DND-41 (cell line): ENCODE measurements at regions not wholly inside any gene's neighbourhood (a gene's known extent, or its start where the extent isn't known, plus 50 kb on each side); places are given as distances from the start of the nearest gene placed in this dataset.

ENCODE experiments used
- ATAC-seq: fragments of 200-7000 bp; cut with Tn5 transposase; 3 replicates; pipeline ENCODE4 v1.9.1; 2021; ENCODE audit warnings: low read depth; ENCODE audit not compliant: insufficient read depth
- DNase-seq: peaks from one replicate; pipeline ENCODE4 v3.0.0-alpha.2; 2020
- H2AFZ ChIP-seq: 2 replicates; pipeline ENCODE4 v1.6.0; 2012; ENCODE audit warnings: low read depth, low read length
- H3K27ac ChIP-seq: 2 replicates; pipeline ENCODE4 v1.5.1; 2012; ENCODE audit warnings: low read length, inconsistent platforms
- H3K27me3 ChIP-seq: fragments of 200-600 bp; sonication (generic); 2 replicates; pipeline ENCODE4 v1.6.0; 2012; ENCODE audit warnings: low read length, mild to moderate bottlenecking, inconsistent platforms; ENCODE audit not compliant: insufficient read depth, poor library complexity
- H3K36me3 ChIP-seq: 2 replicates; pipeline ENCODE4 v1.5.1; 2012; ENCODE audit warnings: low read length, inconsistent platforms; ENCODE audit not compliant: insufficient read depth
- H3K4me1 ChIP-seq: 2 replicates; pipeline ENCODE4 v1.5.1; 2012; ENCODE audit warnings: mild to moderate bottlenecking, low read length; ENCODE audit not compliant: insufficient read depth
- H3K4me2 ChIP-seq: 2 replicates; pipeline ENCODE4 v1.6.0; 2012; ENCODE audit warnings: mild to moderate bottlenecking, moderate library complexity, low read length, inconsistent platforms; ENCODE audit not compliant: insufficient read depth
- H3K4me3 ChIP-seq, 2 experiments: fragments of 200-600 bp in 1 of 2; shearing (Covaris generic) in 1 of 2; 2 replicates each; pipeline ENCODE4 v1.5.1; 2012 to 2016; ENCODE audit warnings: inconsistent platforms in 2 of 2, low read length in 2 of 2, mild to moderate bottlenecking in 2 of 2, low read depth in 1 of 2, moderate library complexity in 1 of 2
- H3K79me2 ChIP-seq: 2 replicates; pipeline ENCODE4 v1.6.0; 2012; ENCODE audit warnings: low read length, inconsistent platforms; ENCODE audit not compliant: insufficient read depth
- H3K9ac ChIP-seq: 2 replicates; pipeline ENCODE4 v1.6.0; 2012; ENCODE audit warnings: low read depth, mild to moderate bottlenecking, inconsistent platforms, low read length, moderate library complexity
- H3K9me3 ChIP-seq: 2 replicates; pipeline ENCODE4 v1.5.1; 2012; ENCODE audit warnings: low read length, moderate library complexity, mild to moderate bottlenecking, inconsistent platforms; ENCODE audit not compliant: insufficient read depth, severe bottlenecking
- H4K20me1 ChIP-seq: 2 replicates; pipeline ENCODE4 v1.6.0; 2012; ENCODE audit warnings: low read length; ENCODE audit not compliant: insufficient read depth
- CTCF ChIP-seq: IDR thresholded peaks from 2 replicates; pipeline ENCODE4 v1.5.1; 2012; ENCODE audit warnings: borderline replicate concordance, low read length, moderate library complexity, mild to moderate bottlenecking; ENCODE audit not compliant: poor library complexity, severe bottlenecking; ENCODE audit errors: extremely low read depth
- EZH2 ChIP-seq: IDR thresholded peaks from 3 replicates; pipeline ENCODE4 v1.6.1; 2012; ENCODE audit warnings: borderline replicate concordance, low read depth, mild to moderate bottlenecking, moderate library complexity, low read length, inconsistent platforms; ENCODE audit not compliant: severe bottlenecking

GRCh38 chr5:154587123-154588026, 109.3 kb upstream of the HAND1 start:
- DNase-seq (no peak), ATAC-seq (no peak)
- H3K4me3 ChIP-seq: no peak overlapping the region
- no peak for TF ChIP-seq CTCF
- no peak for TF ChIP-seq EZH2
- H3K4me1 ChIP-seq: no peaks in the 10 kb centered on the region
- H3K9ac ChIP-seq: no peak overlapping the region
- H3K27me3 ChIP-seq: peaks cover 12% of the 10 kb centered on the region
- no peaks in the 10 kb centered on the region for H3K9me3 ChIP-seq
- H4K20me1 ChIP-seq: no peaks in the 10 kb centered on the region
- no peaks in the 10 kb centered on the region for H3K79me2 ChIP-seq
- H3K36me3 ChIP-seq: no peaks in the 10 kb centered on the region
- no peak overlapping the region for H3K4me2 ChIP-seq
- H3K27ac ChIP-seq: no peak overlapping the region
- H2AFZ ChIP-seq: no peak overlapping the region

GRCh38 chr5:154583671-154584177, 105.7 kb upstream of the HAND1 start:
- Histone ChIP-seq H3K27ac (no peak overlapping the region), H3K4me3 (no peak overlapping the region), H3K79me2 (no peaks in the 10 kb centered on the region), H4K20me1 (no peaks in the 10 kb centered on the region), H2AFZ (no peak overlapping the region), H3K9me3 (no peaks in the 10 kb centered on the region), H3K4me2 (no peak overlapping the region), H3K27me3 (peaks cover 7% of the 10 kb centered on the region), H3K4me1 (no peaks in the 10 kb centered on the region), H3K36me3 (no peaks in the 10 kb centered on the region), H3K9ac (no peak overlapping the region)
- ATAC-seq (no peak), DNase-seq (no peak)
- no peak for TF ChIP-seq EZH2
- TF ChIP-seq CTCF: no peak

- H3K27me3 ChIP-seq: peaks cover 26% of the 10 kb centered on the region
- TF ChIP-seq CTCF (no peak), EZH2 (no peak)
- no peak overlapping the region for H3K9ac ChIP-seq
- ATAC-seq (no peak), DNase-seq (no peak)
- no peak overlapping the region for H3K4me3 ChIP-seq
- H3K9me3 ChIP-seq: no peaks in the 10 kb centered on the region
- no peak overlapping the region for H2AFZ ChIP-seq
- H3K27ac ChIP-seq: no peak overlapping the region
- H3K4me2 ChIP-seq: no peak overlapping the region
- H3K36me3 ChIP-seq: no peaks in the 10 kb centered on the region
- H4K20me1 ChIP-seq: no peaks in the 10 kb centered on the region
- no peaks in the 10 kb centered on the region for H3K79me2 ChIP-seq
- no peaks in the 10 kb centered on the region for H3K4me1 ChIP-seq
These were observed 102.4 kb upstream of the HAND1 start for GRCh38 chr5:154580422-154580821.
